ENCODE measurements at regions not wholly inside any gene's neighbourhood (a gene's known extent, or its start where the extent isn't known, plus 50 kb on each side); places are given as distances from the start of the nearest gene placed in this dataset.

DNA sequence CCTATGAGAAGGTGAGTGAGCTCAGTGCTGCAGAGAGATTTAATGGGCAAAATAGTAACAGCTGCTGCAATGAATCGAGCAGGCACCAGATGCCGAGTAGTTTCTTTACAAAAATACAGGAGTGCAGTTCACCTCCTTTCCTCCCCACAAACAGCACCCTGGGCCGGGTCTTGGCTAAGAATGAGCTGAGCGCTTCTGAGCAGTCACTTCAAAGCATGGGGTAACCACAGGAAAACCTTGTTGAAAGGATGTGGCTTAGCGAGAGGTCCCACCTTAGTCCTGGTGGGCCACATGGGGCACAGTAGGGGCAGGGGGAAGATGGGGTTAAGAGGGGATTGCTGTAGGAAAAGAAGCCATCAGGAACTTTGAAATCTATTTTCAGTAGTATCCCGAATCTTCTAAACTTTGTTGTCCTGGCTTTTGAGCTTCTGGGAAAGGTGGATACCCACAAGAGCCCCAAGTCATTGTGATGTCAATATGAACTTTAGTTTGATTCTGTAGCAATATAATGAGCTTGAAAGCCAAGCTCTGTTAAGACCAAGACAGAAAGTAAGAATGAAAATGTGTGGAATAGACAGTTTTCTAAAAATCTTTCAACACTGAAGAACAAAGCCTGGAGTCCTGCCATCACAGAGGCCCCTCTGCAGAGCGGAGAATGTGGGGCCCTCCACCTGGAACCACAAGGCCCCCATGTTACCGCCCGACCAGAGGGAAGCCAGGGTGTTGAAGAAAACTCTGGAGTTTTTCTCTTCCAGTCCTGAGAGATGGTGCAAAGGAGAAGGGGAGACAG, 101.0 kb upstream of the ZNF236 start:
- TF ChIP-seq PATZ1 (CRISPR knock-in tag; IDR thresholded peaks at IDR 0.05; ENCODE audit: borderline replicate concordance) (no peak), TOX (CRISPR knock-in tag; IDR thresholded peaks at IDR 0.05; ENCODE audit: borderline replicate concordance) (no peak)

Measured in SK-N-SH treated with all-trans-retinoic acid at 6 μM for 48 hours (cell line).